Neural crest cell (in vitro differentiated cells): ENCODE measurements at regions not wholly inside any gene's neighbourhood (a gene's known extent, or its start where the extent isn't known, plus 50 kb on each side); places are given as distances from the start of the nearest gene placed in this dataset.

Experiments
- DNase-seq: peaks from one replicate; pipeline ENCODE4 v3.0.0; 2021; ENCODE audit warnings: low read depth, mixed read lengths, low spot score
- H3K27ac Mint-ChIP-seq: one replicate; pipeline ENCODE4 v1.8.0; 2021; ENCODE audit warnings: mild to moderate bottlenecking, mixed read lengths; ENCODE audit not compliant: unreplicated experiment
- H3K27me3 Mint-ChIP-seq: 2 replicates; pipeline ENCODE4 v1.8.0; 2021; ENCODE audit warnings: low read depth, mild to moderate bottlenecking, mixed read lengths
- H3K36me3 Mint-ChIP-seq: 2 replicates; pipeline ENCODE4 v1.8.0; 2021; ENCODE audit warnings: low read depth, mild to moderate bottlenecking, mixed read lengths
- H3K4me1 Mint-ChIP-seq: 2 replicates; pipeline ENCODE4 v1.8.0; 2021; ENCODE audit warnings: mixed read lengths
- H3K4me3 Mint-ChIP-seq: one replicate; pipeline ENCODE4 v1.8.0; 2021; ENCODE audit warnings: mild to moderate bottlenecking, mixed read lengths
- H3K9me3 Mint-ChIP-seq: 2 replicates; pipeline ENCODE4 v1.8.0; 2021; ENCODE audit warnings: mixed read lengths
- TF ChIP-seq, protein P1 (sequence below): fragments of 200-600 bp; sonication (generic); conservative IDR thresholded peaks from 2 replicates; pipeline ENCODE4 v1.5.0; 2021; ENCODE audit warnings: antibody characterized with exemption, mild to moderate bottlenecking

DNA sequence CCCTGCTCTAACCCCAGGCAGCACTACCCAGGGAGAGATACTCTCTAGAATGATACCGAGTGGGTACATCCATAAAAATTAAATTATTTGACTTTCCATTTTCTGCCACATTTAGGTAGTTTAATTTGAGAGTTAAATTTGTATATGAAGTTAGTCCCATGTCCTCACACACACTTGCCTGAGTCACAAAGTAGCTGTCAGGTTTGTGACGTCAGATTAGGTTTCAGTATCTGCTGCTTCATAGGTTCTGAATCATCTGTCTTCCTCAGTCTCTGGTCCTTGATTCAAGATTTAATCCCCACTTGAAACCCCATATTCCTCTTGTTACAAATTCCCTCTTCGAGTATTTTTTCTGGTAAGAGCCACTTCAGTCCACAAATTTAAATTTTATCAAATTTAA lies 738.6 kb upstream of the FAM98A start:
- Mint-ChIP-seq H3K27me3 (no peaks in the 10 kb centered on the region), H3K36me3 (no peaks in the 10 kb centered on the region), H3K9me3 (peaks cover 4% of the 10 kb centered on the region), H3K4me3 (no peak overlapping the region), H3K4me1 (no peaks in the 10 kb centered on the region), H3K27ac (no peak overlapping the region)
- TF ChIP-seq, protein P1, sequence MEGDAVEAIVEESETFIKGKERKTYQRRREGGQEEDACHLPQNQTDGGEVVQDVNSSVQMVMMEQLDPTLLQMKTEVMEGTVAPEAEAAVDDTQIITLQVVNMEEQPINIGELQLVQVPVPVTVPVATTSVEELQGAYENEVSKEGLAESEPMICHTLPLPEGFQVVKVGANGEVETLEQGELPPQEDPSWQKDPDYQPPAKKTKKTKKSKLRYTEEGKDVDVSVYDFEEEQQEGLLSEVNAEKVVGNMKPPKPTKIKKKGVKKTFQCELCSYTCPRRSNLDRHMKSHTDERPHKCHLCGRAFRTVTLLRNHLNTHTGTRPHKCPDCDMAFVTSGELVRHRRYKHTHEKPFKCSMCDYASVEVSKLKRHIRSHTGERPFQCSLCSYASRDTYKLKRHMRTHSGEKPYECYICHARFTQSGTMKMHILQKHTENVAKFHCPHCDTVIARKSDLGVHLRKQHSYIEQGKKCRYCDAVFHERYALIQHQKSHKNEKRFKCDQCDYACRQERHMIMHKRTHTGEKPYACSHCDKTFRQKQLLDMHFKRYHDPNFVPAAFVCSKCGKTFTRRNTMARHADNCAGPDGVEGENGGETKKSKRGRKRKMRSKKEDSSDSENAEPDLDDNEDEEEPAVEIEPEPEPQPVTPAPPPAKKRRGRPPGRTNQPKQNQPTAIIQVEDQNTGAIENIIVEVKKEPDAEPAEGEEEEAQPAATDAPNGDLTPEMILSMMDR, result no peak
- no peak for DNase-seq

DNA sequence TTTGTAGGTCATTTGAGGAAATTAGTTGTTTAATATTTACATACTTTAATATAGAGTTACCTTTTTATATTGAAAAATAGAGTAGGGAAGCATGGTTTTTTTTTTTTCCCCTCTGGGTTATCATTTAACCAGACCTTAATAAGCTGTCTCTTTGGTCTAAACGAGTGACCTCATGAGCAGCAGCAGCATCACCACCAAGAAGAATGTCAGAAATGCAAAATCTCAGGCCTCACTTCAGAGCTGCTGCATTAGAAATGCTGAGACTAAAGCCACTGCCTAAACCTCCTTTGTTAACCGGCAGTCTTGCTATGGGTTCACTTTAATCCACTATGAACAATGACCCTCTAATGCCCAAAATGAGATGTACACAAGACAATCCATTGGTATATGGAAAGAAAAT lies 733.7 kb upstream of the FAM98A start:
- Mint-ChIP-seq H3K36me3 (no peaks in the 10 kb centered on the region), H3K4me1 (no peaks in the 10 kb centered on the region), H3K9me3 (peaks cover 4% of the 10 kb centered on the region), H3K27ac (no peak overlapping the region), H3K27me3 (no peaks in the 10 kb centered on the region), H3K4me3 (no peak overlapping the region)
- TF ChIP-seq, protein P1, result no peak
- no peak for DNase-seq

DNA sequence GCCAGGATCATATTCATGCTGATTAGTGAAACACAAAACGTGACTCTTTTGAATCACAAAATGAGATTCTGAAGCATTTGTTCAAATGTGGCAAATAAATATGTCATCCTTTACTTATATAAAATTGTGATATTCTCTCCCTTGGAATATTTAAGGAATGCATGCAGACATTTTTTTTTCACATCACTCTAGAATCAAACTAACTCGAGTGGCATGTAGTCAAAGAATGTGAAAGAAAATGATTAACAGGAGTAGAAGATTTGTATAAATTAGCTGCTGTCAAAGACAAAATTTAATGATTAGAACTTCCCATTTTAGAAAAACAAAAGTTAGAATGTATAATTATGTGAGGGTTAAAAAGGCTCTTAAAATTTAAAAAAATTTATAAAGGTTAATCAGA lies 721.0 kb upstream of the FAM98A start:
- no peaks in the 10 kb centered on the region for H3K4me1 Mint-ChIP-seq
- H3K27me3 Mint-ChIP-seq, result no peaks in the 10 kb centered on the region
- H3K9me3 Mint-ChIP-seq, result no peaks in the 10 kb centered on the region
- no peak overlapping the region for H3K4me3 Mint-ChIP-seq
- TF ChIP-seq, protein P1, result no peak
- no peaks in the 10 kb centered on the region for H3K36me3 Mint-ChIP-seq
- no peak for DNase-seq
- H3K27ac Mint-ChIP-seq, result no peak overlapping the region

DNA sequence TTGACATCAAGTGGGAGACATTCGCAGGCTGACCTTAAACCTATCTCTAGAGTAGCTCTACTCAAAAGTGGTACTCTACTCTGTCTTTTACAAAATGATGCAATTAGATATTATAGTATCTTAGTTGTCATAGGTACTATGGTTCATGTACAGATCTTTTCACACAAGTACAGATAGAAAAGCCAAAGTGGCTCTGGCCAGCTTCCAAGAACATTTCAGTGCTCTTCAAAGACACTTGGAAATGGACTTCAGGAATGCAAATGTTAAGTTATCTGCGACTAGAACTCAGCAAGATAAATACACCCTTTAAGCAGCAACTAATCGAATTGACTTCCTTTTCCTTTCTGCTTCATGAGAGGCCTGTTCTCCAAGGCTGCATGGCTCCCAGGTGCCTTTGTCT lies 718.7 kb upstream of the FAM98A start:
- H3K27ac Mint-ChIP-seq, result no peak overlapping the region
- TF ChIP-seq, protein P1, result no peak
- no peaks in the 10 kb centered on the region for H3K27me3 Mint-ChIP-seq
- no peaks in the 10 kb centered on the region for H3K9me3 Mint-ChIP-seq
- no peak overlapping the region for H3K4me3 Mint-ChIP-seq
- no peaks in the 10 kb centered on the region for H3K36me3 Mint-ChIP-seq
- H3K4me1 Mint-ChIP-seq, result no peaks in the 10 kb centered on the region
- DNase-seq, result no peak

DNA sequence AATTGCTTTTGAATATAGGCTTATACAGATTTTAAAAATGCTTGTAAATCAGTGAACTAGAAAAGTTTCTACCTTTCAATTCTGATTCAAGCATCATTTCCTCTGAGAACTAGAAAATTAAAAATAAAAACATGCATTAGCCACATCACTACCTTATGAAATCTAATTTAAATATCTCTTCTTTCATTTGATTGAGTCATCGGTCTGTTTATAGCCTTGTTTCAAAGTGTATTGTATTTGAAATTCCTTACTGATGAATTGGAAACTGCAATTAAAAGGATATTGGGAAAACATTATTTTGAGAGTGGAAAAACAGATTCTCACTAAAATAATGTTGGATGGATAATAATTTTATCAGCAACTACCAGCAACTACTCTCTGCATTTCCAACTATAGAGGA lies 717.7 kb upstream of the FAM98A start:
- DNase-seq, result no peak
- TF ChIP-seq, protein P1, result no peak
- Mint-ChIP-seq H3K4me3 (no peak overlapping the region), H3K9me3 (no peaks in the 10 kb centered on the region), H3K27ac (no peak overlapping the region), H3K36me3 (no peaks in the 10 kb centered on the region), H3K4me1 (no peaks in the 10 kb centered on the region), H3K27me3 (no peaks in the 10 kb centered on the region)

DNA sequence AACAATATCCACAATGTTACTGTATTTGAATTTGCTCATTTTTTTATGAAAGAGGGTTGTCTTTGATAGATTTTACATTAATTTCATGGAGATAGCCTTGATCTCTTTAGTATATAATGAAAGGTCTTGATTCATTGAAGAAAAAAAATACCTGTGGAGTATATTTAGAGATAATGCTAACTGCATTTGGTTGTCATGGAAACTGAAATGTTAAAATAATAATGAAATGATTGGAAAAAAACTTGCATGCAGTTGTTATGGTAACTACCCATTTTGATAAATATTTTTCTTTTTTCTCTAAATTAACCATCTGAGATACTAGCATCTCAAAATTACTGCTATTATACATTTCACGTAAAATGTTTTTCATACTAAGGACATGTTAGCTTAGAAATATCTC lies 712.7 kb upstream of the FAM98A start:
- TF ChIP-seq, protein P1, result no peak
- Mint-ChIP-seq H3K27me3 (no peaks in the 10 kb centered on the region), H3K4me3 (no peak overlapping the region), H3K4me1 (no peaks in the 10 kb centered on the region), H3K36me3 (no peaks in the 10 kb centered on the region), H3K27ac (no peak overlapping the region), H3K9me3 (no peaks in the 10 kb centered on the region)
- DNase-seq, result no peak
